ENCODE measurements at regions not wholly inside any gene's neighbourhood (a gene's known extent, or its start where the extent isn't known, plus 50 kb on each side); places are given as distances from the start of the nearest gene placed in this dataset.

GRCh38 chr14:61621444-61621843 is 73.9 kb upstream of the HIF1A start:
- WGBS, 2 experiments (ENCODE audit: insufficient coverage in 1 of 2, insufficient read length in 1 of 2), result 78 to 82% methylated on average over 6 to 7 of the region's 7 CpGs
- no peaks in the 10 kb centered on the region for H3K9me3 Mint-ChIP-seq
- no peaks in the 10 kb centered on the region for H3K27me3 Mint-ChIP-seq (ENCODE audit: insufficient read depth)
- no peaks in the 10 kb centered on the region for H3K4me1 ChIP-seq (ENCODE audit: control insufficient read depth, insufficient read depth, low read length)
- H3K4me1 Mint-ChIP-seq, result peaks cover 3% of the 10 kb centered on the region
- no peaks in the 10 kb centered on the region for H3K27me3 ChIP-seq (ENCODE audit: control insufficient read depth, insufficient read depth, low read length, poor library complexity, severe bottlenecking)
- H3K27ac ChIP-seq (ENCODE audit: low read depth, low read length), result no peak overlapping the region
- no peak overlapping the region for H3K4me3 Mint-ChIP-seq
- H3K36me3 ChIP-seq (ENCODE audit: control insufficient read depth, insufficient read depth, low read length), result no peaks in the 10 kb centered on the region
- no peak overlapping the region for H3K27ac Mint-ChIP-seq
- H3K9ac ChIP-seq (ENCODE audit: extremely low read depth, low read length, poor library complexity, severe bottlenecking), result no peak overlapping the region
- no peak for DNase-seq
- TF ChIP-seq CTCF (conservative IDR thresholded peaks at IDR 0.05), result no peak
- no peaks in the 10 kb centered on the region for H3K36me3 Mint-ChIP-seq (ENCODE audit: low read depth)
- H3K9me3 ChIP-seq (ENCODE audit: control insufficient read depth, low read length), result no peaks in the 10 kb centered on the region
- H3K4me3 ChIP-seq (ENCODE audit: low read length), result no peak overlapping the region

- Histone ChIP-seq H3K9ac (ENCODE audit: extremely low read depth, low read length, poor library complexity, severe bottlenecking) (no peak overlapping the region), H3K4me1 (ENCODE audit: control insufficient read depth, insufficient read depth, low read length) (no peaks in the 10 kb centered on the region), H3K4me3 (ENCODE audit: low read length) (no peak overlapping the region), H3K9me3 (ENCODE audit: control insufficient read depth, low read length) (no peaks in the 10 kb centered on the region), H3K27ac (ENCODE audit: low read depth, low read length) (no peak overlapping the region), H3K27me3 (ENCODE audit: control insufficient read depth, insufficient read depth, low read length, poor library complexity, severe bottlenecking) (no peaks in the 10 kb centered on the region), H3K36me3 (ENCODE audit: control insufficient read depth, insufficient read depth, low read length) (no peaks in the 10 kb centered on the region)
- H3K4me3 Mint-ChIP-seq, result no peak overlapping the region
- DNase-seq, result no peak
- no peak for TF ChIP-seq CTCF (conservative IDR thresholded peaks at IDR 0.05)
- H3K36me3 Mint-ChIP-seq (ENCODE audit: low read depth), result no peaks in the 10 kb centered on the region
- no peaks in the 10 kb centered on the region for H3K27me3 Mint-ChIP-seq (ENCODE audit: insufficient read depth)
- H3K9me3 Mint-ChIP-seq, result no peaks in the 10 kb centered on the region
- no peak overlapping the region for H3K27ac Mint-ChIP-seq
- peaks cover 3% of the 10 kb centered on the region for H3K4me1 Mint-ChIP-seq
Observed at GRCh38 chr14:61622051-61622450, 73.3 kb upstream of the HIF1A start.

GRCh38 chr14:61623927-61624326 is 71.4 kb upstream of the HIF1A start:
- H3K4me1 ChIP-seq (ENCODE audit: control insufficient read depth, insufficient read depth, low read length), result no peaks in the 10 kb centered on the region
- H3K4me1 Mint-ChIP-seq, result peaks cover 5% of the 10 kb centered on the region
- WGBS, 2 experiments (ENCODE audit: insufficient coverage in 1 of 2, insufficient read length in 1 of 2), result 87% methylated on average over 3 of the region's 3 CpGs; no CpG with 5 or more reads in 1 of the 2 experiments

More at GRCh38 chr14:61623927-61624326, 71.4 kb upstream of the HIF1A start:
- Mint-ChIP-seq H3K4me3 (no peak overlapping the region), H3K27ac (no peak overlapping the region), H3K9me3 (no peaks in the 10 kb centered on the region), H3K36me3 (ENCODE audit: low read depth) (no peaks in the 10 kb centered on the region), H3K27me3 (ENCODE audit: insufficient read depth) (no peaks in the 10 kb centered on the region)
- Histone ChIP-seq H3K36me3 (ENCODE audit: control insufficient read depth, insufficient read depth, low read length) (no peaks in the 10 kb centered on the region), H3K4me3 (ENCODE audit: low read length) (no peak overlapping the region), H3K27me3 (ENCODE audit: control insufficient read depth, insufficient read depth, low read length, poor library complexity, severe bottlenecking) (no peaks in the 10 kb centered on the region), H3K27ac (ENCODE audit: low read depth, low read length) (no peak overlapping the region), H3K9ac (ENCODE audit: extremely low read depth, low read length, poor library complexity, severe bottlenecking) (no peak overlapping the region), H3K9me3 (ENCODE audit: control insufficient read depth, low read length) (no peaks in the 10 kb centered on the region)
- TF ChIP-seq CTCF (conservative IDR thresholded peaks at IDR 0.05), result no peak
- DNase-seq, result no peak
